Liver (tissue), 8 donors: ENCODE measurements at regions not wholly inside any gene's neighbourhood (a gene's known extent, or its start where the extent isn't known, plus 50 kb on each side); places are given as distances from the start of the nearest gene placed in this dataset.

ENCODE experiments used
- DNase-seq: peaks from one replicate; pipeline ENCODE4 v3.0.0-alpha.2; 2017; ENCODE audit warnings: low spot score
- H3K27ac ChIP-seq, 2 donors: one replicate each; pipeline ENCODE4 v1.7.0; 2013; ENCODE audit warnings: inconsistent platforms in 2 of 2, low read length in 2 of 2, control low read depth in 1 of 2, low read depth in 1 of 2, mild to moderate bottlenecking in 1 of 2
- H3K27me3 ChIP-seq, 4 donors: one replicate each; pipeline versions ENCODE4 v1.6.1 to v1.7.0; 2013; ENCODE audit warnings: low read length in 3 of 4, inconsistent platforms in 1 of 4, mild to moderate bottlenecking in 1 of 4, moderate library complexity in 1 of 4; ENCODE audit not compliant: control insufficient read depth in 4 of 4, insufficient read depth in 4 of 4
- H3K36me3 ChIP-seq, 4 donors: one replicate each; pipeline versions ENCODE4 v1.6.1 to v1.7.0; 2013; ENCODE audit warnings: low read length in 3 of 4, mild to moderate bottlenecking in 3 of 4, low read depth in 1 of 4, moderate library complexity in 1 of 4; ENCODE audit not compliant: control insufficient read depth in 4 of 4, insufficient read depth in 3 of 4
- H3K4me1 ChIP-seq, 4 donors: one replicate each; pipeline versions ENCODE4 v1.6.1 to v1.7.0; 2013; ENCODE audit warnings: low read length in 3 of 4, mild to moderate bottlenecking in 3 of 4, moderate library complexity in 1 of 4; ENCODE audit not compliant: control insufficient read depth in 4 of 4, insufficient read depth in 4 of 4
- H3K4me3 ChIP-seq, 3 donors: one replicate each; pipeline versions ENCODE4 v1.6.1 to v1.7.0; 2013; ENCODE audit warnings: low read length in 3 of 3, control low read depth in 1 of 3, low read depth in 1 of 3, mild to moderate bottlenecking in 1 of 3
- H3K9ac ChIP-seq, 2 donors: one replicate each; pipeline ENCODE4 v1.7.0; 2013; ENCODE audit warnings: low read length in 2 of 2, mild to moderate bottlenecking in 2 of 2, moderate library complexity in 2 of 2, control low read depth in 1 of 2, low read depth in 1 of 2
- H3K9me3 ChIP-seq, 4 donors: one replicate each; pipeline versions ENCODE4 v1.6.1 to v1.7.0; 2013; ENCODE audit warnings: low read length in 3 of 4; ENCODE audit not compliant: control insufficient read depth in 4 of 4
- CTCF ChIP-seq: fragments of 150-350 bp; IDR thresholded peaks from 2 replicates; pipeline ENCODE4 v1.5.1; 2017; ENCODE audit warnings: improper control_type of control experiment, low read depth, low read length; ENCODE audit not compliant: missing input control
- EGR1 ChIP-seq, 2 donors: IDR thresholded peaks; 2 replicates each; pipeline ENCODE4 v1.6.1; 2016 to 2018; ENCODE audit warnings: antibody characterized with exemption in 2 of 2, low read depth in 2 of 2
- FOXA1 ChIP-seq: IDR thresholded peaks from 2 replicates; pipeline ENCODE4 v1.6.1; 2016; ENCODE audit warnings: antibody characterized with exemption
- FOXA2 ChIP-seq: IDR thresholded peaks from 2 replicates; pipeline ENCODE4 v1.6.1; 2016; ENCODE audit warnings: antibody characterized with exemption
- GABPA ChIP-seq, 2 donors: IDR thresholded peaks in 1 of 2; conservative IDR thresholded peaks in 1 of 2; 2 replicates each; pipeline ENCODE4 v1.6.1; 2016; ENCODE audit warnings: antibody characterized with exemption in 2 of 2, mild to moderate bottlenecking in 1 of 2, moderate library complexity in 1 of 2
- HNF4A ChIP-seq, 2 donors: conservative IDR thresholded peaks; 2 replicates each; pipeline ENCODE4 v1.6.1; 2016; ENCODE audit warnings: antibody characterized with exemption in 2 of 2, mild to moderate bottlenecking in 2 of 2
- HNF4G ChIP-seq: IDR thresholded peaks from 2 replicates; pipeline ENCODE4 v1.6.1; 2016; ENCODE audit warnings: antibody characterized with exemption
- JUND ChIP-seq, 2 donors: IDR thresholded peaks; 2 replicates each; pipeline ENCODE4 v1.6.1; 2016; ENCODE audit warnings: antibody characterized with exemption in 2 of 2
- MAX ChIP-seq: IDR thresholded peaks from 2 replicates; pipeline ENCODE4 v1.6.1; 2016; ENCODE audit warnings: antibody characterized with exemption
- NR2F2 ChIP-seq: IDR thresholded peaks from 2 replicates; pipeline ENCODE4 v1.6.1; 2016; ENCODE audit warnings: antibody characterized with exemption
- RAD21 ChIP-seq, 2 donors: IDR thresholded peaks; 2 replicates each; pipeline ENCODE4 v1.6.1; 2016; ENCODE audit warnings: antibody characterized with exemption in 2 of 2, mild to moderate bottlenecking in 2 of 2
- RXRA ChIP-seq, 2 donors: IDR thresholded peaks; 2 replicates each; pipeline ENCODE4 v1.6.1; 2017 to 2018; ENCODE audit warnings: antibody characterized with exemption in 2 of 2, mild to moderate bottlenecking in 1 of 2
- SP1 ChIP-seq: IDR thresholded peaks from 2 replicates; pipeline ENCODE4 v1.6.1; 2018; ENCODE audit warnings: antibody characterized with exemption, mild to moderate bottlenecking
- TAF1 ChIP-seq: conservative IDR thresholded peaks from 2 replicates; pipeline ENCODE4 v1.6.1; 2016; ENCODE audit warnings: antibody characterized with exemption, mild to moderate bottlenecking
- YY1 ChIP-seq: IDR thresholded peaks from 2 replicates; pipeline ENCODE4 v1.6.1; 2016; ENCODE audit warnings: antibody characterized with exemption, mild to moderate bottlenecking
- WGBS: extraction: QIAGEN DNeasy Blood & Tissue Kit; methylation state at CpG from one replicate; pipeline ENCODE4 v1.1.7; 2013; 5-methylcytosine and 5-hydroxymethylcytosine counted together
- TF ChIP-seq, protein P1 (sequence below): IDR thresholded peaks from 2 replicates; pipeline ENCODE4 v1.6.1; 2016; ENCODE audit warnings: antibody characterized with exemption, mild to moderate bottlenecking
- TF ChIP-seq, protein P2 (sequence below): IDR thresholded peaks from 2 replicates; pipeline ENCODE4 v1.6.1; 2016; ENCODE audit warnings: antibody characterized with exemption
- TF ChIP-seq, protein P3 (sequence below): IDR thresholded peaks from 2 replicates; pipeline ENCODE4 v1.6.1; 2016; ENCODE audit warnings: antibody characterized with exemption
- donor health status: healthy.
- donor health status: healthy.
- donor health status: healthy.
- donor health status: healthy.
- donor health status: healthy.

DNA sequence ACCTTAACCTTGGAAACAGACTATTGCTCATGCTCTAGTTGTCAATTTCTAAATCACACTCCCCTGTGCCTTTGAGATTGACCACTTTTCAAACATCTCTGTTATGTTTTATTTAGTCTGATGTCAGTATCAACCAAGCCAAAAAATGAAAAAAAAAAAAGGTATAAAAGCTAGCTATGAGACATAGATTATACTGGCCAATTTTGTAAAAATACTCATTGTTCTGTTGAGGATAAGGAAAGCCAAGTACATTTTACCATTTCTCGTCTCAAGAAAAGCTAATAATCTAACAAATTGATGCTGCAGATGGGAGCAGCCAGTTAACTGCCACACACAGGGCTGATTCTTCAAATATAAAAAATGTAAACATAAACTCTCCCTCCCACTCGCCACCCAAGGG is 572.6 kb upstream of the KLF12 start:
- no peak for DNase-seq
- Histone ChIP-seq H3K9ac (no peak overlapping the region), H3K4me1 (no peaks in the 10 kb centered on the region), H3K27ac (no peak overlapping the region), H3K36me3 (no peaks in the 10 kb centered on the region), H3K4me3 (no peak overlapping the region), H3K27me3 (no peaks in the 10 kb centered on the region), H3K9me3 (peaks cover 0 to 2% (median 0%) of the 10 kb centered on the region in 4 donors)
- TF ChIP-seq TAF1 (no peak), HNF4G (no peak), YY1 (no peak), EGR1 (IDR thresholded peaks at IDR 0.05; ENCODE audit: low read depth in 2 of 2) (no peak), FOXA2 (no peak), GABPA (IDR thresholded peaks at IDR 0.05 in 1 of 2, conservative IDR thresholded peaks at IDR 0.05 in 1 of 2) (no peak), RXRA (IDR thresholded peaks at IDR 0.05) (no peak), NR2F2 (no peak), CTCF (no peak), SP1 (no peak), HNF4A (conservative IDR thresholded peaks at IDR 0.05) (no peak), JUND (IDR thresholded peaks at IDR 0.05) (no peak)
- TF ChIP-seq, protein P1, sequence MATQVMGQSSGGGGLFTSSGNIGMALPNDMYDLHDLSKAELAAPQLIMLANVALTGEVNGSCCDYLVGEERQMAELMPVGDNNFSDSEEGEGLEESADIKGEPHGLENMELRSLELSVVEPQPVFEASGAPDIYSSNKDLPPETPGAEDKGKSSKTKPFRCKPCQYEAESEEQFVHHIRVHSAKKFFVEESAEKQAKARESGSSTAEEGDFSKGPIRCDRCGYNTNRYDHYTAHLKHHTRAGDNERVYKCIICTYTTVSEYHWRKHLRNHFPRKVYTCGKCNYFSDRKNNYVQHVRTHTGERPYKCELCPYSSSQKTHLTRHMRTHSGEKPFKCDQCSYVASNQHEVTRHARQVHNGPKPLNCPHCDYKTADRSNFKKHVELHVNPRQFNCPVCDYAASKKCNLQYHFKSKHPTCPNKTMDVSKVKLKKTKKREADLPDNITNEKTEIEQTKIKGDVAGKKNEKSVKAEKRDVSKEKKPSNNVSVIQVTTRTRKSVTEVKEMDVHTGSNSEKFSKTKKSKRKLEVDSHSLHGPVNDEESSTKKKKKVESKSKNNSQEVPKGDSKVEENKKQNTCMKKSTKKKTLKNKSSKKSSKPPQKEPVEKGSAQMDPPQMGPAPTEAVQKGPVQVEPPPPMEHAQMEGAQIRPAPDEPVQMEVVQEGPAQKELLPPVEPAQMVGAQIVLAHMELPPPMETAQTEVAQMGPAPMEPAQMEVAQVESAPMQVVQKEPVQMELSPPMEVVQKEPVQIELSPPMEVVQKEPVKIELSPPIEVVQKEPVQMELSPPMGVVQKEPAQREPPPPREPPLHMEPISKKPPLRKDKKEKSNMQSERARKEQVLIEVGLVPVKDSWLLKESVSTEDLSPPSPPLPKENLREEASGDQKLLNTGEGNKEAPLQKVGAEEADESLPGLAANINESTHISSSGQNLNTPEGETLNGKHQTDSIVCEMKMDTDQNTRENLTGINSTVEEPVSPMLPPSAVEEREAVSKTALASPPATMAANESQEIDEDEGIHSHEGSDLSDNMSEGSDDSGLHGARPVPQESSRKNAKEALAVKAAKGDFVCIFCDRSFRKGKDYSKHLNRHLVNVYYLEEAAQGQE: no peak
- TF ChIP-seq, protein P2, sequence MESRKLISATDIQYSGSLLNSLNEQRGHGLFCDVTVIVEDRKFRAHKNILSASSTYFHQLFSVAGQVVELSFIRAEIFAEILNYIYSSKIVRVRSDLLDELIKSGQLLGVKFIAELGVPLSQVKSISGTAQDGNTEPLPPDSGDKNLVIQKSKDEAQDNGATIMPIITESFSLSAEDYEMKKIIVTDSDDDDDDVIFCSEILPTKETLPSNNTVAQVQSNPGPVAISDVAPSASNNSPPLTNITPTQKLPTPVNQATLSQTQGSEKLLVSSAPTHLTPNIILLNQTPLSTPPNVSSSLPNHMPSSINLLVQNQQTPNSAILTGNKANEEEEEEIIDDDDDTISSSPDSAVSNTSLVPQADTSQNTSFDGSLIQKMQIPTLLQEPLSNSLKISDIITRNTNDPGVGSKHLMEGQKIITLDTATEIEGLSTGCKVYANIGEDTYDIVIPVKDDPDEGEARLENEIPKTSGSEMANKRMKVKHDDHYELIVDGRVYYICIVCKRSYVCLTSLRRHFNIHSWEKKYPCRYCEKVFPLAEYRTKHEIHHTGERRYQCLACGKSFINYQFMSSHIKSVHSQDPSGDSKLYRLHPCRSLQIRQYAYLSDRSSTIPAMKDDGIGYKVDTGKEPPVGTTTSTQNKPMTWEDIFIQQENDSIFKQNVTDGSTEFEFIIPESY: no peak
- TF ChIP-seq, protein P3, sequence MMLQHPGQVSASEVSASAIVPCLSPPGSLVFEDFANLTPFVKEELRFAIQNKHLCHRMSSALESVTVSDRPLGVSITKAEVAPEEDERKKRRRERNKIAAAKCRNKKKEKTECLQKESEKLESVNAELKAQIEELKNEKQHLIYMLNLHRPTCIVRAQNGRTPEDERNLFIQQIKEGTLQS: no peak
- WGBS: 76% methylated on average over 2 of the region's 2 CpGs

DNA sequence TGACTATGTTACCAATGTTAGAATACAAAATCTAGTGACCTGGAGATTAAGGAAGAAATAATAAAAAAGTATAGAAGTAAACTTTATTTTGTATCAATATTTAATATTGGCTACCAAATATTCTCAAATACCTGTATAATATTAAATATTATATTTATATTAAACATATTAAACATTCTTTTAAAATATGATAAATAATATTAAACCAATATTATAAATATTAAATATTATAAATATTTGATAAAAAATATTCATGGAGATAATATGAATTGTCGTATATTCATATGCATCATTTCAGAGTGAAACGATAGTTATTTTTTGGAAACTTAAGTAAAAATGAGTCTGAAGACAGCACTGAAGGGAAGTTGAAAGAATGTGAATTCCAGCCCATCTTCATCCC is 571.2 kb upstream of the KLF12 start:
- WGBS: 96% methylated on average over 2 of the region's 2 CpGs
- Histone ChIP-seq H3K27ac (no peak overlapping the region), H3K9me3 (peaks cover 0 to 2% (median 0%) of the 10 kb centered on the region in 4 donors)
- TF ChIP-seq RXRA (IDR thresholded peaks at IDR 0.05) (no peak), CTCF (no peak), TAF1 (no peak), RAD21 (IDR thresholded peaks at IDR 0.05) (no peak), HNF4A (conservative IDR thresholded peaks at IDR 0.05) (no peak), JUND (IDR thresholded peaks at IDR 0.05) (no peak), HNF4G (no peak), MAX (no peak), EGR1 (IDR thresholded peaks at IDR 0.05; ENCODE audit: low read depth in 2 of 2) (no peak), SP1 (no peak), NR2F2 (no peak), FOXA1 (no peak)
- TF ChIP-seq, protein P3: no peak
- TF ChIP-seq, protein P1: no peak

More for the DNA sequence above, 571.2 kb upstream of the KLF12 start:
- H3K36me3 ChIP-seq: no peaks in the 10 kb centered on the region
- no peak overlapping the region for H3K4me3 ChIP-seq
- H3K4me1 ChIP-seq: no peaks in the 10 kb centered on the region
- DNase-seq: no peak
- no peak overlapping the region for H3K9ac ChIP-seq
- no peaks in the 10 kb centered on the region for H3K27me3 ChIP-seq
